ENCODE measurements at regions not wholly inside any gene's neighbourhood (a gene's known extent, or its start where the extent isn't known, plus 50 kb on each side); places are given as distances from the start of the nearest gene placed in this dataset.
A peak's percentile ranks its signal among the peaks of the same experiment; 100 is the strongest.

DNA sequence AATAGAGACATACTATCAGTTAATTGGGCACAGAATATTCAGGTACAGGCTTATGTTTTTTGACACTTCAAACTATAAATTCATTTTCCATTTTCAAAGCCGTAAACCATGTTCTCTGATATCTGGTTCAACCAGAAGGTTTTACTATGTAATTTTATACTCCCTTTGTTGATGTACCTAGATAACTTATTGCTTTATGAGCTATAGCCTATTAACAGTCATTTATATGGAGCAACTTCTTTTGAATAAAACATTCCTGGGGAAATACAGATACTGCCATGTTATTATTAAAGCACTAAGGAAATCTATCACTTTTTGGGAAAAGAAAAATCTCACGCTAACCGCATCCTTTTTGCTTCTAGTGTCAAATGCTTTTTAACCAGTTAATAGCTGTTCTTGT, 505.6 kb downstream of the PYDC2 start (continued):
- TF ChIP-seq, protein P1, sequence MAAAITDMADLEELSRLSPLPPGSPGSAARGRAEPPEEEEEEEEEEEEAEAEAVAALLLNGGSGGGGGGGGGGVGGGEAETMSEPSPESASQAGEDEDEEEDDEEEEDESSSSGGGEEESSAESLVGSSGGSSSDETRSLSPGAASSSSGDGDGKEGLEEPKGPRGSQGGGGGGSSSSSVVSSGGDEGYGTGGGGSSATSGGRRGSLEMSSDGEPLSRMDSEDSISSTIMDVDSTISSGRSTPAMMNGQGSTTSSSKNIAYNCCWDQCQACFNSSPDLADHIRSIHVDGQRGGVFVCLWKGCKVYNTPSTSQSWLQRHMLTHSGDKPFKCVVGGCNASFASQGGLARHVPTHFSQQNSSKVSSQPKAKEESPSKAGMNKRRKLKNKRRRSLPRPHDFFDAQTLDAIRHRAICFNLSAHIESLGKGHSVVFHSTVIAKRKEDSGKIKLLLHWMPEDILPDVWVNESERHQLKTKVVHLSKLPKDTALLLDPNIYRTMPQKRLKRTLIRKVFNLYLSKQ (tag by site-specific recombination; IDR thresholded peaks at IDR 0.05; ENCODE audit: borderline replicate concordance): no peak
- TF ChIP-seq, protein P2, sequence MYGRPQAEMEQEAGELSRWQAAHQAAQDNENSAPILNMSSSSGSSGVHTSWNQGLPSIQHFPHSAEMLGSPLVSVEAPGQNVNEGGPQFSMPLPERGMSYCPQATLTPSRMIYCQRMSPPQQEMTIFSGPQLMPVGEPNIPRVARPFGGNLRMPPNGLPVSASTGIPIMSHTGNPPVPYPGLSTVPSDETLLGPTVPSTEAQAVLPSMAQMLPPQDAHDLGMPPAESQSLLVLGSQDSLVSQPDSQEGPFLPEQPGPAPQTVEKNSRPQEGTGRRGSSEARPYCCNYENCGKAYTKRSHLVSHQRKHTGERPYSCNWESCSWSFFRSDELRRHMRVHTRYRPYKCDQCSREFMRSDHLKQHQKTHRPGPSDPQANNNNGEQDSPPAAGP (tag by site-specific recombination; IDR thresholded peaks at IDR 0.05): no peak
- TF ChIP-seq, protein P3, sequence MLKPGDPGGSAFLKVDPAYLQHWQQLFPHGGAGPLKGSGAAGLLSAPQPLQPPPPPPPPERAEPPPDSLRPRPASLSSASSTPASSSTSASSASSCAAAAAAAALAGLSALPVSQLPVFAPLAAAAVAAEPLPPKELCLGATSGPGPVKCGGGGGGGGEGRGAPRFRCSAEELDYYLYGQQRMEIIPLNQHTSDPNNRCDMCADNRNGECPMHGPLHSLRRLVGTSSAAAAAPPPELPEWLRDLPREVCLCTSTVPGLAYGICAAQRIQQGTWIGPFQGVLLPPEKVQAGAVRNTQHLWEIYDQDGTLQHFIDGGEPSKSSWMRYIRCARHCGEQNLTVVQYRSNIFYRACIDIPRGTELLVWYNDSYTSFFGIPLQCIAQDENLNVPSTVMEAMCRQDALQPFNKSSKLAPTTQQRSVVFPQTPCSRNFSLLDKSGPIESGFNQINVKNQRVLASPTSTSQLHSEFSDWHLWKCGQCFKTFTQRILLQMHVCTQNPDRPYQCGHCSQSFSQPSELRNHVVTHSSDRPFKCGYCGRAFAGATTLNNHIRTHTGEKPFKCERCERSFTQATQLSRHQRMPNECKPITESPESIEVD (tag by site-specific recombination; IDR thresholded peaks at IDR 0.05): peak; percentile 87
- TF ChIP-seq OSR2 (tag by site-specific recombination; IDR thresholded peaks at IDR 0.05): no peak
- TF ChIP-seq ZNF211 (tag by site-specific recombination; IDR thresholded peaks at IDR 0.05; ENCODE audit: low read depth): no peak
- TF ChIP-seq, protein P4, sequence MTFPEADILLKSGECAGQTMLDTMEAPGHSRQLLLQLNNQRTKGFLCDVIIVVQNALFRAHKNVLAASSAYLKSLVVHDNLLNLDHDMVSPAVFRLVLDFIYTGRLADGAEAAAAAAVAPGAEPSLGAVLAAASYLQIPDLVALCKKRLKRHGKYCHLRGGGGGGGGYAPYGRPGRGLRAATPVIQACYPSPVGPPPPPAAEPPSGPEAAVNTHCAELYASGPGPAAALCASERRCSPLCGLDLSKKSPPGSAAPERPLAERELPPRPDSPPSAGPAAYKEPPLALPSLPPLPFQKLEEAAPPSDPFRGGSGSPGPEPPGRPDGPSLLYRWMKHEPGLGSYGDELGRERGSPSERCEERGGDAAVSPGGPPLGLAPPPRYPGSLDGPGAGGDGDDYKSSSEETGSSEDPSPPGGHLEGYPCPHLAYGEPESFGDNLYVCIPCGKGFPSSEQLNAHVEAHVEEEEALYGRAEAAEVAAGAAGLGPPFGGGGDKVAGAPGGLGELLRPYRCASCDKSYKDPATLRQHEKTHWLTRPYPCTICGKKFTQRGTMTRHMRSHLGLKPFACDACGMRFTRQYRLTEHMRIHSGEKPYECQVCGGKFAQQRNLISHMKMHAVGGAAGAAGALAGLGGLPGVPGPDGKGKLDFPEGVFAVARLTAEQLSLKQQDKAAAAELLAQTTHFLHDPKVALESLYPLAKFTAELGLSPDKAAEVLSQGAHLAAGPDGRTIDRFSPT (tag by site-specific recombination; IDR thresholded peaks at IDR 0.05): 0 out of 2 replicates have a peak, but pooled peaks have one; percentile 13
- TF ChIP-seq MZF1 (tag by site-specific recombination; IDR thresholded peaks at IDR 0.05; ENCODE audit: borderline replicate concordance): no peak
- TF ChIP-seq ZSCAN16 (tag by site-specific recombination; IDR thresholded peaks at IDR 0.05): no peak
- no peak for TF ChIP-seq ZNF548 (tag by site-specific recombination; IDR thresholded peaks at IDR 0.05)
- TF ChIP-seq, protein P5, sequence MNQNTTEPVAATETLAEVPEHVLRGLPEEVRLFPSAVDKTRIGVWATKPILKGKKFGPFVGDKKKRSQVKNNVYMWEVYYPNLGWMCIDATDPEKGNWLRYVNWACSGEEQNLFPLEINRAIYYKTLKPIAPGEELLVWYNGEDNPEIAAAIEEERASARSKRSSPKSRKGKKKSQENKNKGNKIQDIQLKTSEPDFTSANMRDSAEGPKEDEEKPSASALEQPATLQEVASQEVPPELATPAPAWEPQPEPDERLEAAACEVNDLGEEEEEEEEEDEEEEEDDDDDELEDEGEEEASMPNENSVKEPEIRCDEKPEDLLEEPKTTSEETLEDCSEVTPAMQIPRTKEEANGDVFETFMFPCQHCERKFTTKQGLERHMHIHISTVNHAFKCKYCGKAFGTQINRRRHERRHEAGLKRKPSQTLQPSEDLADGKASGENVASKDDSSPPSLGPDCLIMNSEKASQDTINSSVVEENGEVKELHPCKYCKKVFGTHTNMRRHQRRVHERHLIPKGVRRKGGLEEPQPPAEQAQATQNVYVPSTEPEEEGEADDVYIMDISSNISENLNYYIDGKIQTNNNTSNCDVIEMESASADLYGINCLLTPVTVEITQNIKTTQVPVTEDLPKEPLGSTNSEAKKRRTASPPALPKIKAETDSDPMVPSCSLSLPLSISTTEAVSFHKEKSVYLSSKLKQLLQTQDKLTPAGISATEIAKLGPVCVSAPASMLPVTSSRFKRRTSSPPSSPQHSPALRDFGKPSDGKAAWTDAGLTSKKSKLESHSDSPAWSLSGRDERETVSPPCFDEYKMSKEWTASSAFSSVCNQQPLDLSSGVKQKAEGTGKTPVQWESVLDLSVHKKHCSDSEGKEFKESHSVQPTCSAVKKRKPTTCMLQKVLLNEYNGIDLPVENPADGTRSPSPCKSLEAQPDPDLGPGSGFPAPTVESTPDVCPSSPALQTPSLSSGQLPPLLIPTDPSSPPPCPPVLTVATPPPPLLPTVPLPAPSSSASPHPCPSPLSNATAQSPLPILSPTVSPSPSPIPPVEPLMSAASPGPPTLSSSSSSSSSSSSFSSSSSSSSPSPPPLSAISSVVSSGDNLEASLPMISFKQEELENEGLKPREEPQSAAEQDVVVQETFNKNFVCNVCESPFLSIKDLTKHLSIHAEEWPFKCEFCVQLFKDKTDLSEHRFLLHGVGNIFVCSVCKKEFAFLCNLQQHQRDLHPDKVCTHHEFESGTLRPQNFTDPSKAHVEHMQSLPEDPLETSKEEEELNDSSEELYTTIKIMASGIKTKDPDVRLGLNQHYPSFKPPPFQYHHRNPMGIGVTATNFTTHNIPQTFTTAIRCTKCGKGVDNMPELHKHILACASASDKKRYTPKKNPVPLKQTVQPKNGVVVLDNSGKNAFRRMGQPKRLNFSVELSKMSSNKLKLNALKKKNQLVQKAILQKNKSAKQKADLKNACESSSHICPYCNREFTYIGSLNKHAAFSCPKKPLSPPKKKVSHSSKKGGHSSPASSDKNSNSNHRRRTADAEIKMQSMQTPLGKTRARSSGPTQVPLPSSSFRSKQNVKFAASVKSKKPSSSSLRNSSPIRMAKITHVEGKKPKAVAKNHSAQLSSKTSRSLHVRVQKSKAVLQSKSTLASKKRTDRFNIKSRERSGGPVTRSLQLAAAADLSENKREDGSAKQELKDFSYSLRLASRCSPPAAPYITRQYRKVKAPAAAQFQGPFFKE (tag by site-specific recombination; IDR thresholded peaks at IDR 0.05; ENCODE audit: borderline replicate concordance): no peak
- TF ChIP-seq, protein P6, sequence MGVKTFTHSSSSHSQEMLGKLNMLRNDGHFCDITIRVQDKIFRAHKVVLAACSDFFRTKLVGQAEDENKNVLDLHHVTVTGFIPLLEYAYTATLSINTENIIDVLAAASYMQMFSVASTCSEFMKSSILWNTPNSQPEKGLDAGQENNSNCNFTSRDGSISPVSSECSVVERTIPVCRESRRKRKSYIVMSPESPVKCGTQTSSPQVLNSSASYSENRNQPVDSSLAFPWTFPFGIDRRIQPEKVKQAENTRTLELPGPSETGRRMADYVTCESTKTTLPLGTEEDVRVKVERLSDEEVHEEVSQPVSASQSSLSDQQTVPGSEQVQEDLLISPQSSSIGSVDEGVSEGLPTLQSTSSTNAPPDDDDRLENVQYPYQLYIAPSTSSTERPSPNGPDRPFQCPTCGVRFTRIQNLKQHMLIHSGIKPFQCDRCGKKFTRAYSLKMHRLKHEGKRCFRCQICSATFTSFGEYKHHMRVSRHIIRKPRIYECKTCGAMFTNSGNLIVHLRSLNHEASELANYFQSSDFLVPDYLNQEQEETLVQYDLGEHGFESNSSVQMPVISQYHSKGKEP (tag by site-specific recombination; IDR thresholded peaks at IDR 0.05): no peak
- no peak for TF ChIP-seq HOXD13 (CRISPR knock-in tag; IDR thresholded peaks at IDR 0.05; ENCODE audit: borderline replicate concordance)
- TF ChIP-seq ZNF48 (tag by site-specific recombination; IDR thresholded peaks at IDR 0.05): no peak
- TF ChIP-seq ZNF701 (tag by site-specific recombination; IDR thresholded peaks at IDR 0.05): no peak
- TF ChIP-seq SP7 (tag by site-specific recombination; IDR thresholded peaks at IDR 0.05): no peak
- TF ChIP-seq ZNF660 (tag by site-specific recombination; IDR thresholded peaks at IDR 0.05): no peak
- TF ChIP-seq, protein P7, sequence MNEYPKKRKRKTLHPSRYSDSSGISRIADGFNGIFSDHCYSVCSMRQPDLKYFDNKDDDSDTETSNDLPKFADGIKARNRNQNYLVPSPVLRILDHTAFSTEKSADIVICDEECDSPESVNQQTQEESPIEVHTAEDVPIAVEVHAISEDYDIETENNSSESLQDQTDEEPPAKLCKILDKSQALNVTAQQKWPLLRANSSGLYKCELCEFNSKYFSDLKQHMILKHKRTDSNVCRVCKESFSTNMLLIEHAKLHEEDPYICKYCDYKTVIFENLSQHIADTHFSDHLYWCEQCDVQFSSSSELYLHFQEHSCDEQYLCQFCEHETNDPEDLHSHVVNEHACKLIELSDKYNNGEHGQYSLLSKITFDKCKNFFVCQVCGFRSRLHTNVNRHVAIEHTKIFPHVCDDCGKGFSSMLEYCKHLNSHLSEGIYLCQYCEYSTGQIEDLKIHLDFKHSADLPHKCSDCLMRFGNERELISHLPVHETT (tag by site-specific recombination; IDR thresholded peaks at IDR 0.05): no peak
- TF ChIP-seq SCRT1 (tag by site-specific recombination; IDR thresholded peaks at IDR 0.05; ENCODE audit: borderline replicate concordance): no peak
- no peak for TF ChIP-seq ZNF571 (tag by site-specific recombination; IDR thresholded peaks at IDR 0.05)
- no peak for TF ChIP-seq ZNF248 (tag by site-specific recombination; IDR thresholded peaks at IDR 0.05)
- TF ChIP-seq ZNF423 (tag by site-specific recombination; IDR thresholded peaks at IDR 0.05): no peak
- no peak for TF ChIP-seq ZNF311 (tag by site-specific recombination; IDR thresholded peaks at IDR 0.05; ENCODE audit: borderline replicate concordance)
- no peak for TF ChIP-seq ZNF214 (tag by site-specific recombination; IDR thresholded peaks at IDR 0.05; ENCODE audit: borderline replicate concordance)
- TF ChIP-seq ZNF324 (tag by site-specific recombination; IDR thresholded peaks at IDR 0.05): no peak
- TF ChIP-seq YY1 (tag by site-specific recombination; IDR thresholded peaks at IDR 0.05): no peak
- 0 out of 2 replicates have a peak, but pooled peaks have one; percentile 55 for TF ChIP-seq IKZF3 (tag by site-specific recombination; IDR thresholded peaks at IDR 0.05)

Data from HEK293 (cell line).